ENCODE measurements at regions not wholly inside any gene's neighbourhood (a gene's known extent, or its start where the extent isn't known, plus 50 kb on each side); places are given as distances from the start of the nearest gene placed in this dataset.
"Not testable (repeated sequence)": the region's sequence is repeated elsewhere in the genome, so short reads cannot be mapped to it uniquely, and the experiment has no call there.

- no peak for DNase-seq
Measured at GRCh38 chr2:147348931-147349555, 495.8 kb upstream of the ACVR2A start.

GRCh38 chr2:147346142-147346541 is 498.7 kb upstream of the ACVR2A start:
- no peak for DNase-seq

GRCh38 chr2:147345246-147345645 is 499.6 kb upstream of the ACVR2A start:
- DNase-seq = no peak

DNA sequence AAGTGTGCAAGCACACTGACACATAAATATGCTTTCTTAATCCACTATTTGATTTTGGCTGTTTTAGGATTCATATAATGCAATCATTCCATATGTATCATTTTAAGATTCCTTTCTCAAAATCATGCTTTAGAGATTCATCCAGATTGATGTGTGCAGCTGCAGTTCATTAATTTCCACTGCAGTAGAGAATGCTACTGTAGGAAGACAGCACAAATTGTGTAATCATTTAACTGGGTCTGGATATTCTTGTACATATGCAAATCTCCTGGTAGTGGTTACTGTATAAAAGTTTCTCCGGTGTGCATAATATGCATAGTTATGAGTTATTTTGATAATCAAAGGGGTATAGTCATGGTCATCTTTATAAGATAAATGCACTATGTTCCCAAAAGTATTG is 502.5 kb upstream of the ACVR2A start:
- DNase-seq = no peak

GRCh38 chr2:147331790-147332419 is 512.9 kb upstream of the ACVR2A start:
- DNase-seq = peak in 3 of 5 experiments; percentile 16 to 78 (median 18)

DNA sequence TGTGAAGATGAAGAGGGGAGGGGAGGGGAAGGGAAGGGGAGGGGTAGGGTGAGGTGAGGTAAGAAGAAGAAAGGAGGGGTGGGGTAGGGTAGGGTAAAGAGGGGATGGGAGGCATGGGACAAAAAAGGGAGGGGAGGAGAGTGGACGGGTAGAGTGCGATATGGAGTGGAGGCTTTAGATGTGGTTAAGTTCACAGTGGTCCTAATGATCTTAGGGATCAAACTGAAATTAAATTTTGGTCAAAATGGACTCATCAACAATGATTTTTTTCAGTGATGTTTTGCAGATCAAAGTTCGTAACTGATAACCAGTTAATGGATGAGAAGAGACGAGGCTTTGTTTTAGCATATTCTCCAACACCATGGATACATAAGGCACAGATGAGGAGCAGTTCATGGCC is 513.9 kb upstream of the ACVR2A start:
- DNase-seq = no peak

GRCh38 chr2:147327613-147328012 is 517.2 kb upstream of the ACVR2A start:
- DNase-seq = peak in 1 of 5 experiments; percentile 71

DNA sequence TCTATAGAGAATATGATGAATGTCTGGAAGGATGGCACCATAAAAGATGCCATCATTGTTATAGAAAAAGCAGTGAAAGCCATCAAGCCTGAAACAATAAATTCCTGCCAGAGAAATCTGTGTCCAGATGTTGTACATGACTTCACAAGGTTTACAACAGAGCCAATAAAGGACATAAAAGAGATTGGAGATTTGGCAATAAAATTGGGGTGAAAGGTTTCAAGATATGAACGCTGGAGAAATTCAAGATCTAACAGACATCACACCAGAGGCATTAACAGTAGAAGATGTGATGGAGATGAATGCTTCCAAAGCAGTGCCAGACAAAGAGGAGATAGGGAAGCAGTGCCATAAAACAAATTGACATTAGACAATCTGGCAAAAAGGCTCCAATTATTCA is 518.8 kb upstream of the ACVR2A start:
- no peak for DNase-seq

DNA sequence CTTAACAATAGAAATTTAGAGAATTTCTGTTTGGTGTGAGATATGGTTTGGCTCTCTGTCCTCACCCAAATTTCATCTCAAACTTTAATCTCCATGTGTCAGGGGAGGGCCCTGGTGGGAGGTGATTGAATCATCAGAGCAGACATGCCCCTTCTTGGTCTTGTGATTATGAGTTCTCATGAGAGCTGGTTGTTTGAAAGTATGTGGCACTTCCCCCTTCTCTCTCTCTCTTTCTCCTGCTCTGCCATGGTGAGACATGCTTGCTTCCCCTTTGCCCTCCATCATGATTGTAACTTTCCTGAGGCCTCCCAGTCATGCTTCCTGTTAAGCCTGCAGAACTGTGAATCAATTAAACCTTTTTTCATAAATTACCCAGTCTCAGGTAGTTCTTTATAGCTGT is 524.7 kb upstream of the ACVR2A start:
- DNase-seq = no peak

DNA sequence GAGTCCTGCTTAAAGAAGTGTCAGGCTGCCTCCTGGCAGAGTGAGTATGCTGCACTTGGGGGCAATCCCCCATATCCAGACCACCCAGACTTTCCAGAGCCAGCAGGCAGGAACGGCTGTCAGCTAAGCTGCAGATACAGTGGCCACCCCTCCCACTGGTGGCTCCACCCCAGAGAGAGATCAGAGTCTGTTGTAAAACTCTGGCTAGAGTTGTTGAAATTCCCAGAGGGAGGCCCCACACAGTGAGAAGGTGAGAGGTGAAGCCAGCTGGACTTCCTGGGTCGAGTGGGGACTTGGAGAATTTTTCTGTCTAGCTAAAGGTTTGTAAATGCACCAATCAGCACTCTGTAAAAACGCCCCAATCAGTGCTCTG is 533.8 kb upstream of the ACVR2A start:
- no peak for DNase-seq

DNA sequence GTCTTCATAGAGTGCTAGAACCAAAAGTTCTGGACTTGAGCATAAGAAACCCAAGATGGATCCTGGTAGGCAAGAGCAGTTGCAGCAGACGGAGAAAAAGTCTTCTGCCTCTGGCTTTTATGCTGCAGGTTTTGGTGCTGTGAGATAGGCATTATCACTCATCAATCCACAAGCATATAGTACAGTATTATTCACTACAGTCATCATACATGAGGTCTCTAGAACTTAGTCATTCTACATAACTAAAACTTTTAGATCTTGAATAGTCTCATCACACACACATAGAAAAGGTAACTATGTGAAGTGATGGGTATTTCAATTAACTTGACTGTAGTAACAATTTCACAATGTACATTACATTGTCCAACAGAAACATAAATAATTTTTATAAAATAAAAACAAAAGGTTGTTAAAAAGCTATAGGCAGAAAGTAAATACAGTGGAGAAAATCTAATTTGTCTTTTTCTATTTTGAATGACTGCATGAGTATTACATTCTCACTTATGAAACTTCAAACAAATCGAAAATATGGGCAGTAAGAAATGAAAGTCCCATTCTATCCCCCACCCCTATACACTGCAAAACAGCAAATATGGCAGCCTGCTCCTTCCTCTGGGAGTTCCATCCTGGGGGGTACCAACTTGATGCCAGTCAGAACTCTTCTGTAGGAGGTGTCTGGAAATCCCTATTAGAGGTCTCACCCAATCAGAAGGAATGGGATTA is 534.3 kb upstream of the ACVR2A start:
- no peak for DNase-seq

DNA sequence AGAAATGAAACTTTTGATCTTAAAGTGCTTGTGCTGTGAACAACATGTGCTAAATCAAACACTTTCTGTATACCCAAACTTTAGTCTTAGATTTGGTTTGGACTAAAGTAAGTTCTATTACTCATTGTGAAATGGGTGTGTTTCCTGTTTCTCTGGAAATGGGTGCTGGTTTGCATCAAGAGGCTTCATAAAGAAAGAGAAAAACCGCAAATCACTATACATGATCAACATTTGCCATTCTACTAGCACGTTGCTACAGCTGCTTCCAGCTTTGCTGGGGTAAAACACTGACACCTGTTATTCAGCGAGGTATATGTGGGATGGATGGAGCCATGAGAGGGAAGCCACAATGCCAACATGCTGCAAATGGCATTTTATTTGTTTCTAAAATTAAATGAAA is 547.0 kb upstream of the ACVR2A start:
- peak in 3 of 5 experiments; percentile 0 to 98 (median 9) for DNase-seq

GRCh38 chr2:147294825-147295392 is 549.9 kb upstream of the ACVR2A start:
- DNase-seq = peak in 1 of 5 experiments; percentile 26

DNA sequence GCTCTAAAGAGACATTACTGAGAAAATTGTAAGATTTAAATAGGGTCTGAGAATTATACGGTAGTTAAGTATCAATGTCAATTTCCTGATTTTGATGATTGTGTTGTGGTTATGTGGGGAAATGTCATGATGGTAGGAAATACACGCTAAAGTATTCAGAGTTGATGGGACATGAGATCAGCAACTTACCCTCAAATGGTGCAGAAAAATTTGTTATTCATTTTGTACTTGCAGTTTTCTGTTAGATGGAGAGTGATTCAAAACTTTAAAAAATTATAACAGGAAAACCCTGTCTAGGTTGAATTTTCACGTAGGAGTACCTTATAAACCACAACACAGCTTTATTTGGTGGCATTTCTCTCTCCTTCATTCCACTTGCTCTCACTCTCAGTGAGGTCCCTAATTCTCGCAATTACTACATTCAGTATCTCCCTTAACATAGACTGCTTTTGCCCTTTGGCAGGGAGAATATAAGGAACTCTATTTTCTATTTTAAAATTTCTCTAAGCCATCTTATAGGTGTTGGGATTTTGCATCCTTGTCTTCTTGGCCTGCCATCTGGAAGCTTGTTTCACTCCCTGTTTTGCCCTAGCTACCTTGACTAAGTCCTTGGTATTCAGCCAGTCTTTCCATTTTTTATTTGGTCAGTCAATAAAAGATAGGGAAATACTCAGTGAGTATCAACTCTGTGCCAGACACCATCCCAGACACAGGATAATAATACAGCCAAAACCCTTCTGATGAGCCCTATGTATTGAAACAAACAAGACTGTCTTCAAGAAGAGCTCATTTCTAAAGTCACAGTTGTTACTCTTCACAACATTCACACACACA is 550.6 kb upstream of the ACVR2A start:
- peak in 1 of 5 experiments; percentile 90 for DNase-seq

- peak in 2 of 5 experiments; percentile 2 to 94 for DNase-seq
Measured at GRCh38 chr2:147288131-147288530, 556.7 kb upstream of the ACVR2A start.

GRCh38 chr2:147275943-147276342 is 568.9 kb upstream of the ACVR2A start:
- DNase-seq = no peak

- no peak for DNase-seq
Measured at GRCh38 chr2:147273628-147274027, 571.2 kb upstream of the ACVR2A start.

- no peak for DNase-seq
Measured at GRCh38 chr2:147273106-147273505, 571.7 kb upstream of the ACVR2A start.

GRCh38 chr2:147269581-147269980 is 575.2 kb upstream of the ACVR2A start:
- DNase-seq = not testable (repeated sequence)

DNA sequence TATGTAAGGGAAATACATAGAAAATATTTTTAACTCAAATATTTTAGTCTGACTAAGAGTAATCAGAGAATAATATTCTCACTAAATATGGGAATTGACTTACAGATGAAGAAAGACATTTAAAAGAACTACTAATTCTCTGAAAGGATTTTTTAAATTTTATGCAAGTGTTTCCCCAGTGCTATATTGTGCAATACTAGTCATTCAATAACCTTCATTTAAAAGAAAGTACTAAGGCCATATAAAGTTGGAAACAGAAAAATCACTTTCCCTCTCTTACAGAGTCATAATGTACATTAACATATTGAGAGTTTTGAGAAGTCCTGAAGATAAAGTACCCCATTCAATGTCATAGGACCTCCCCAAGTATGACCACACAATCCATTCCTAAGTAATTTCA is 584.6 kb upstream of the ACVR2A start:
- DNase-seq = no peak

DNA sequence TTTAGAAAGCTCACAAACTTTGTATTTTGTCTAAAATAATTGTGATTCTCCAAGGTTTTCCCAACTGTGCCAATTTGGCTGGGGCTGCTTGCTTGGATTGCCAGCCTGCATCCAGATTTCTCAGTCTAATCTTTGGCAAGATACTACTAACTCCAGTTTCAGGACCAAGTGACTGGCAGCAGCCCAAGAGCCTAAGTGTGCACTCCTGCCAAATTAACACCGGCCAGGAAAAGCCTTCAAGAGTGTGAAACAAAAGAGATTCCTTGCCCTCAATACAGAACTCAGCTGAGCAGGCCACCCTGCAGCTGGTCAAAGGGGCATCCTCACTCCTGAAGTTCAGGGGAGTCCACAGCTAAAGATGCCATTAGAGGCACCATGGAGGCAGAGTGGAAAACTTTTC is 589.0 kb upstream of the ACVR2A start:
- DNase-seq = no peak

GRCh38 chr2:147250652-147251356 is 594.0 kb upstream of the ACVR2A start:
- DNase-seq = peak in 1 of 5 experiments; percentile 13

Measured in T-helper 2 cell (primary cell).